HepG2 (cell line): ENCODE measurements at regions not wholly inside any gene's neighbourhood (a gene's known extent, or its start where the extent isn't known, plus 50 kb on each side); places are given as distances from the start of the nearest gene placed in this dataset.

Experiments
- ATAC-seq: fragments of 200-7000 bp; cut with Tn5 transposase; 3 replicates; pipeline ENCODE4 v1.9.1; 2020; ENCODE audit warnings: mild to moderate bottlenecking, moderate library complexity
- BruUV-seq: library from RNA; stranded (reverse); fragments of 400-500 nt; replicated peaks from 2 replicates; lab custom pipeline; 2021; lab: Mats Ljungman, UMichigan
- CTCF ChIA-PET: fragments of 300-600 bp; formaldehyde crosslinking; extraction: SDS; loops from one replicate; lab custom pipeline; 2021; ENCODE audit warnings: low total read pairs, inconsistent platforms, low intra/inter-chr PET ratio; lab: Yijun Ruan, JAX
- POLR2A ChIA-PET: fragments of 350-600 bp; sonication (Branson Sonifier 250); formaldehyde crosslinking; loops from one replicate; lab custom pipeline; 2020; ENCODE audit warnings: antibody characterized with exemption, inconsistent platforms; lab: Yijun Ruan, JAX
- DNase-seq: peaks from one replicate; pipeline ENCODE4 v3.0.0-alpha.2; 2015; ENCODE audit warnings: low spot score
- FAIRE-seq: peaks from 3 replicates; lab custom pipeline; 2011; peaks lifted over from hg19 to GRCh38; lab: Jason Lieb, UNC
- H2AFZ ChIP-seq: one replicate; pipeline ENCODE4 v1.6.1; 2011; ENCODE audit warnings: low read length, inconsistent platforms
- H3K27ac ChIP-seq: fragments of 300-600 bp; 3 replicates; pipeline ENCODE4 v1.8.0; 2011; ENCODE audit warnings: mixed run types, mild to moderate bottlenecking, mixed read lengths, low read length, inconsistent platforms; ENCODE audit not compliant: insufficient read depth; ENCODE audit errors: extremely low read length
- H3K27me3 ChIP-seq, 2 experiments: fragments of 200-600 bp in 1 of 2; 2 replicates in 1 of 2; 3 replicates in 1 of 2; pipeline versions ENCODE4 v1.6.0 to v1.8.0; 2011; ENCODE audit warnings: low read length in 2 of 2, mild to moderate bottlenecking in 2 of 2, moderate library complexity in 2 of 2, inconsistent platforms in 1 of 2; ENCODE audit not compliant: insufficient read depth in 2 of 2, control insufficient read depth in 1 of 2
- H3K36me3 ChIP-seq, 2 experiments: fragments of 200-600 bp in 1 of 2; replicated peaks in 1 of 2; 2 replicates in 1 of 2; 3 replicates in 1 of 2; pipeline versions ENCODE4 v1.5.1 to v1.8.0; 2011; ENCODE audit warnings: low read length in 2 of 2, inconsistent platforms in 1 of 2; ENCODE audit not compliant: insufficient read depth in 2 of 2, control insufficient read depth in 1 of 2
- H3K4me1 ChIP-seq: 2 replicates; pipeline ENCODE4 v1.5.1; 2012; ENCODE audit warnings: low read length, inconsistent platforms; ENCODE audit not compliant: insufficient read depth
- H3K4me2 ChIP-seq: 2 replicates; pipeline ENCODE4 v1.6.0; 2011; ENCODE audit warnings: low read depth, low read length, inconsistent platforms
- H3K4me3 ChIP-seq, 3 experiments: fragments of 200-600 bp in 1 of 3; sonication (generic), shearing (Covaris generic) in 1 of 3; replicated peaks in 1 of 3; 2 replicates each; pipeline ENCODE4 v1.5.1; 2011 to 2016; ENCODE audit warnings: low read length in 3 of 3, inconsistent platforms in 2 of 3, low read depth in 2 of 3, mild to moderate bottlenecking in 2 of 3, control low read depth in 1 of 3, mixed read lengths in 1 of 3; ENCODE audit not compliant: insufficient read depth in 1 of 3
- H3K79me2 ChIP-seq: one replicate; pipeline ENCODE4 v1.6.1; 2011; ENCODE audit warnings: low read length, inconsistent platforms; ENCODE audit not compliant: insufficient read depth
- H3K9ac ChIP-seq: 2 replicates; pipeline ENCODE4 v1.6.0; 2011; ENCODE audit warnings: mild to moderate bottlenecking, low read depth, low read length, inconsistent platforms; ENCODE audit not compliant: insufficient read depth
- H3K9me3 ChIP-seq: 2 replicates; pipeline ENCODE4 v1.5.1; 2012; ENCODE audit warnings: mild to moderate bottlenecking, low read length
- H4K20me1 ChIP-seq: 2 replicates; pipeline ENCODE4 v1.6.0; 2011; ENCODE audit warnings: inconsistent platforms, mild to moderate bottlenecking, low read length, moderate library complexity; ENCODE audit not compliant: insufficient read depth
- ARNT ChIP-seq: fragments of 450-650 bp; IDR thresholded peaks from 2 replicates; pipeline ENCODE4 v1.6.1; 2017
- CSRNP1 ChIP-seq: sonication (generic); formaldehyde crosslinking; IDR thresholded peaks from 2 replicates; pipeline ENCODE4 v1.8.1; 2023; ENCODE audit warnings: mild to moderate bottlenecking, missing genetic modification reagents
- CTCF ChIP-seq: sonication (generic); formaldehyde crosslinking; IDR thresholded peaks from 2 replicates; pipeline ENCODE4 v1.5.0; 2020; ENCODE audit warnings: mild to moderate bottlenecking, missing genetic modification reagents, moderate library complexity
- KLF12 ChIP-seq: sonication (generic); formaldehyde crosslinking; IDR thresholded peaks from 2 replicates; pipeline ENCODE4 v1.4.0; 2020; ENCODE audit warnings: missing genetic modification reagents, borderline replicate concordance
- MBD4 ChIP-seq: IDR thresholded peaks from 2 replicates; pipeline ENCODE4 v1.6.1; 2012; ENCODE audit warnings: low read length, inconsistent platforms, borderline replicate concordance
- MIER2 ChIP-seq: IDR thresholded peaks from 2 replicates; pipeline ENCODE4 v1.6.1; 2016; ENCODE audit warnings: missing biosample characterization, missing genetic modification reagents
- RAD21 ChIP-seq: fragments of 450-650 bp; formaldehyde crosslinking; IDR thresholded peaks from 2 replicates; pipeline ENCODE4 v1.5.0; 2020; ENCODE audit warnings: mild to moderate bottlenecking
- RCOR2 ChIP-seq: IDR thresholded peaks from 2 replicates; pipeline ENCODE4 v1.6.1; 2016; ENCODE audit warnings: missing biosample characterization, missing genetic modification reagents
- RXRB ChIP-seq: IDR thresholded peaks from 2 replicates; pipeline ENCODE4 v1.6.1; 2016; ENCODE audit warnings: borderline replicate concordance, missing genetic modification reagents, missing compliant biosample characterization
- SMC3 ChIP-seq: IDR thresholded peaks from 2 replicates; pipeline ENCODE4 v1.6.1; 2011; ENCODE audit warnings: low read length, improper control_type of control experiment
- STAG1 ChIP-seq: sonication (generic); formaldehyde crosslinking; IDR thresholded peaks from 2 replicates; pipeline ENCODE4 v1.4.0; 2020; ENCODE audit warnings: missing genetic modification reagents
- ZBTB26 ChIP-seq: IDR thresholded peaks from 2 replicates; pipeline ENCODE4 v1.6.1; 2016; ENCODE audit warnings: missing compliant biosample characterization, missing genetic modification reagents, borderline replicate concordance
- ZNF34 ChIP-seq: sonication (generic); formaldehyde crosslinking; IDR thresholded peaks from 2 replicates; pipeline ENCODE4 v1.4.0; 2020; ENCODE audit warnings: mild to moderate bottlenecking, missing genetic modification reagents, borderline replicate concordance
- WGBS: methylation state at CpG from one replicate; pipeline ENCODE4 v1.1.6; 2017; ENCODE audit warnings: low lambda C conversion rate; 5-methylcytosine and 5-hydroxymethylcytosine counted together
- in situ Hi-C: cut with HindIII; loops from 2 replicates; pipeline ENCODE4 v1.10.0; 2017; ENCODE audit warnings: low pct_unique_long_range_greater_than_20kb; ENCODE audit not compliant: extremely low pct_ligation_motif_present
- intact Hi-C: fragments of 100-400 bp; cut with micrococcal nuclease; formaldehyde crosslinking; loops from one replicate; pipeline ENCODE4 v1.10.0; 2022; ENCODE audit not compliant: unreplicated experiment

- H2AFZ ChIP-seq, result no peak overlapping the region
- TF ChIP-seq ZBTB26 (CRISPR knock-in tag) (no peak), KLF12 (CRISPR knock-in tag) (no peak), ARNT (no peak), RXRB (CRISPR knock-in tag) (no peak)
- no peaks in the 10 kb centered on the region for H3K9me3 ChIP-seq
- no peak overlapping the region for H3K4me2 ChIP-seq
- H3K4me1 ChIP-seq, result no peaks in the 10 kb centered on the region
- no peaks in the 10 kb centered on the region; a peak in 2 of 5 replicates for H3K27me3 ChIP-seq
- ChIA-PET POLR2A (no interaction called here), CTCF (interaction anchor here (1.3 to 1.6 kb wide), 2 partner anchors 20 to 115 kb away, joined by 6 to 9 read pairs; no protein-coding TSS in a partner anchor)
- FAIRE-seq, result no peak
- no peaks in the 10 kb centered on the region for H3K36me3 ChIP-seq
- intact Hi-C loops (loop anchor here (2.0 kb wide), 1 partner anchor 368 kb away; no protein-coding TSS in a partner anchor), in situ Hi-C loops (no loop called here)
- WGBS, result 51% methylated on average over 2 of the region's 2 CpGs
- no peaks in the 10 kb centered on the region for H3K79me2 ChIP-seq
- no peak for ATAC-seq
- H3K4me3 ChIP-seq, result no peak overlapping the region
- BruUV-seq, result no TSS peak
- no peak overlapping the region for H3K9ac ChIP-seq
- no peak overlapping the region for H3K27ac ChIP-seq
- H4K20me1 ChIP-seq, result no peaks in the 10 kb centered on the region
- DNase-seq, result no peak
Observed at GRCh38 chr18:35776473-35776872, 194.9 kb downstream of the GALNT1 start.

- Histone ChIP-seq H3K9ac (no peak overlapping the region), H4K20me1 (no peaks in the 10 kb centered on the region), H3K4me3 (no peak overlapping the region), H3K36me3 (no peaks in the 10 kb centered on the region), H3K27ac (no peak overlapping the region), H3K4me1 (no peaks in the 10 kb centered on the region), H3K4me2 (no peak overlapping the region), H3K9me3 (no peaks in the 10 kb centered on the region), H2AFZ (no peak overlapping the region), H3K79me2 (no peaks in the 10 kb centered on the region), H3K27me3 (no peaks in the 10 kb centered on the region; a peak in 2 of 5 replicates)
- intact Hi-C loops, result loop anchor here (1.0 to 2.0 kb wide), 2 partner anchors 116 to 368 kb away; no protein-coding TSS in a partner anchor
- BruUV-seq, result no TSS peak
- ChIA-PET POLR2A (no interaction called here), CTCF (interaction anchor here (1.3 to 1.6 kb wide), 2 partner anchors 21 to 115 kb away, joined by 6 to 9 read pairs; no protein-coding TSS in a partner anchor)
- TF ChIP-seq CTCF (CRISPR knock-in tag), result peak; percentile 66
- TF ChIP-seq MBD4, result no peak
- peak; percentile 78 for TF ChIP-seq MIER2 (CRISPR knock-in tag)
- TF ChIP-seq RAD21 (CRISPR knock-in tag), result 0 out of 2 replicates have a peak, but pooled peaks have one; percentile 11
- no peak for TF ChIP-seq RCOR2 (CRISPR knock-in tag)
- TF ChIP-seq CSRNP1, result no peak
- TF ChIP-seq STAG1 (CRISPR knock-in tag), result peak; percentile 61
- TF ChIP-seq ZNF34 (CRISPR knock-in tag), result no peak
- TF ChIP-seq SMC3, result peak; percentile 50; the same call in 1 of the 2 replicates
- FAIRE-seq (no peak), ATAC-seq (peak; percentile 96), DNase-seq (peak; percentile 16)
- 0% methylated on average over 4 of the region's 4 CpGs for WGBS
- in situ Hi-C loops, result no loop called here
Observed at GRCh38 chr18:35777039-35777438, 195.4 kb upstream of the RMP24 start.
